ENCODE measurements at regions not wholly inside any gene's neighbourhood (a gene's known extent, or its start where the extent isn't known, plus 50 kb on each side); places are given as distances from the start of the nearest gene placed in this dataset.

GRCh38 chr1:65691152-65691900 lies 101.4 kb upstream of the PDE4B start:
- TF ChIP-seq CTCF (IDR thresholded peaks at IDR 0.05), result no peak
- TF ChIP-seq POLR2A (IDR thresholded peaks at IDR 0.05), result no peak
- no peak for TF ChIP-seq POLR2AphosphoS5 (IDR thresholded peaks at IDR 0.05)

All from prostate gland (tissue), 2 donors.